Liver (tissue), 3 donors: ENCODE measurements at regions not wholly inside any gene's neighbourhood (a gene's known extent, or its start where the extent isn't known, plus 50 kb on each side); places are given as distances from the start of the nearest gene placed in this dataset.

Experiments
- ATF3 ChIP-seq: IDR thresholded peaks from 2 replicates; pipeline ENCODE4 v1.6.1; 2016; ENCODE audit warnings: antibody characterized with exemption
- CTCF ChIP-seq: fragments of 150-350 bp; IDR thresholded peaks from 2 replicates; pipeline ENCODE4 v1.5.1; 2017; ENCODE audit warnings: improper control_type of control experiment, low read depth, low read length; ENCODE audit not compliant: missing input control
- EGR1 ChIP-seq, 2 donors: IDR thresholded peaks; 2 replicates each; pipeline ENCODE4 v1.6.1; 2016 to 2018; ENCODE audit warnings: antibody characterized with exemption in 2 of 2, low read depth in 2 of 2
- REST ChIP-seq: IDR thresholded peaks from 2 replicates; pipeline ENCODE4 v1.6.1; 2016; ENCODE audit warnings: antibody characterized with exemption, mild to moderate bottlenecking
- SP1 ChIP-seq: IDR thresholded peaks from 2 replicates; pipeline ENCODE4 v1.6.1; 2018; ENCODE audit warnings: antibody characterized with exemption, mild to moderate bottlenecking
- TAF1 ChIP-seq: conservative IDR thresholded peaks from 2 replicates; pipeline ENCODE4 v1.6.1; 2016; ENCODE audit warnings: antibody characterized with exemption, mild to moderate bottlenecking
- donor health status: healthy.
- donor health status: healthy.

GRCh38 chr7:17462131-17462631 is 163.7 kb downstream of the AHR start:
- TF ChIP-seq CTCF (no peak), ATF3 (no peak), TAF1 (no peak), SP1 (no peak), REST (no peak), EGR1 (IDR thresholded peaks at IDR 0.05; ENCODE audit: low read depth in 2 of 2) (no peak)
